IPS DF 4.7 (cell line): ENCODE measurements at regions not wholly inside any gene's neighbourhood (a gene's known extent, or its start where the extent isn't known, plus 50 kb on each side); places are given as distances from the start of the nearest gene placed in this dataset.
"Not testable (repeated sequence)": the region's sequence is repeated elsewhere in the genome, so short reads cannot be mapped to it uniquely, and the experiment has no call there.

ENCODE experiments used
- DNase-seq: peaks from one replicate; pipeline ENCODE4 v3.0.0-alpha.2; 2013; ENCODE audit warnings: low spot score; ENCODE audit errors: extremely low read depth

GRCh38 chr14:84453307-84453950 lies 1076.5 kb upstream of the FLRT2 start:
- no peak for DNase-seq

- DNase-seq: no peak
Measured at GRCh38 chr14:84454114-84454513, 1075.8 kb upstream of the FLRT2 start.

GRCh38 chr14:84456946-84457345 lies 1073.0 kb upstream of the FLRT2 start:
- DNase-seq: no peak

GRCh38 chr14:84458881-84459280 lies 1071.1 kb upstream of the FLRT2 start:
- DNase-seq: no peak

- DNase-seq: no peak
Measured at GRCh38 chr14:84465880-84466279, 1064.1 kb upstream of the FLRT2 start.

- DNase-seq: no peak
Measured at GRCh38 chr14:84468153-84468552, 1061.8 kb upstream of the FLRT2 start.

GRCh38 chr14:84477996-84478395 lies 1051.9 kb upstream of the FLRT2 start:
- DNase-seq: no peak

GRCh38 chr14:84482256-84483071 lies 1047.5 kb upstream of the FLRT2 start:
- no peak for DNase-seq

GRCh38 chr14:84483072-84483420 lies 1046.9 kb upstream of the FLRT2 start:
- DNase-seq: no peak

- not testable (repeated sequence) for DNase-seq
Measured at GRCh38 chr14:84484243-84484642, 1045.7 kb upstream of the FLRT2 start.

GRCh38 chr14:84485036-84485435 lies 1044.9 kb upstream of the FLRT2 start:
- no peak for DNase-seq

GRCh38 chr14:84490081-84490480 lies 1039.9 kb upstream of the FLRT2 start:
- no peak for DNase-seq

- DNase-seq: no peak
Measured at GRCh38 chr14:84492685-84493084, 1037.3 kb upstream of the FLRT2 start.

GRCh38 chr14:84493779-84494178 lies 1036.2 kb upstream of the FLRT2 start:
- DNase-seq: no peak

- no peak for DNase-seq
Measured at GRCh38 chr14:84496677-84497076, 1033.3 kb upstream of the FLRT2 start.

GRCh38 chr14:84512823-84513222 lies 1017.1 kb upstream of the FLRT2 start:
- DNase-seq: not testable (repeated sequence)

GRCh38 chr14:84519836-84520235 lies 1010.1 kb upstream of the FLRT2 start:
- DNase-seq: no peak

GRCh38 chr14:84520711-84521338 lies 1009.1 kb upstream of the FLRT2 start:
- no peak for DNase-seq

- no peak for DNase-seq
Measured at GRCh38 chr14:84523746-84524145, 1006.2 kb upstream of the FLRT2 start.

- DNase-seq: no peak
Measured at GRCh38 chr14:84527706-84528105, 1002.2 kb upstream of the FLRT2 start.

- no peak for DNase-seq
Measured at GRCh38 chr14:84532016-84532415, 997.9 kb upstream of the FLRT2 start.

GRCh38 chr14:84533181-84533725 lies 996.7 kb upstream of the FLRT2 start:
- DNase-seq: no peak
